GM23248 (cell line): ENCODE measurements at regions not wholly inside any gene's neighbourhood (a gene's known extent, or its start where the extent isn't known, plus 50 kb on each side); places are given as distances from the start of the nearest gene placed in this dataset.

Source experiments
- DNase-seq: peaks from one replicate; pipeline ENCODE4 v3.0.0-alpha.2; 2015
- H2AFZ ChIP-seq: fragments of 200-600 bp; sonication (generic); 2 replicates; pipeline ENCODE4 v1.6.1; 2016; ENCODE audit warnings: antibody characterized with exemption
- H3F3A ChIP-seq: fragments of 200-600 bp; sonication (generic); 2 replicates; pipeline ENCODE4 v1.6.1; 2016; ENCODE audit warnings: mild to moderate bottlenecking, antibody characterized with exemption, mixed run types; ENCODE audit not compliant: insufficient read depth
- H3K27ac ChIP-seq: fragments of 200-600 bp; sonication (generic); 2 replicates; pipeline ENCODE4 v1.5.1; 2016; ENCODE audit warnings: mild to moderate bottlenecking
- H3K27me3 ChIP-seq: fragments of 200-600 bp; sonication (generic); replicated peaks from 2 replicates; pipeline ENCODE4 v1.6.1; 2016; ENCODE audit warnings: mild to moderate bottlenecking; ENCODE audit not compliant: insufficient read depth
- H3K36me3 ChIP-seq: fragments of 200-600 bp; sonication (generic); 2 replicates; pipeline ENCODE4 v1.6.1; 2016; ENCODE audit warnings: low read depth, mild to moderate bottlenecking
- H3K4me1 ChIP-seq: fragments of 200-600 bp; sonication (generic); 2 replicates; pipeline ENCODE4 v1.6.1; 2016; ENCODE audit warnings: mild to moderate bottlenecking; ENCODE audit not compliant: insufficient read depth
- H3K4me2 ChIP-seq: fragments of 200-600 bp; sonication (generic); one replicate; pipeline ENCODE4 v1.6.1; 2016; ENCODE audit warnings: mild to moderate bottlenecking; ENCODE audit not compliant: unreplicated experiment
- H3K4me3 ChIP-seq: fragments of 200-600 bp; sonication (generic); 2 replicates; pipeline ENCODE4 v1.5.1; 2016; ENCODE audit warnings: mild to moderate bottlenecking
- H3K79me2 ChIP-seq: fragments of 200-600 bp; sonication (generic); 2 replicates; pipeline ENCODE4 v1.6.1; 2016; ENCODE audit warnings: mild to moderate bottlenecking; ENCODE audit not compliant: insufficient read depth
- H3K9ac ChIP-seq: fragments of 200-600 bp; sonication (generic); 2 replicates; pipeline ENCODE4 v1.6.1; 2016; ENCODE audit warnings: mild to moderate bottlenecking
- H3K9me2 ChIP-seq: fragments of 200-600 bp; sonication (generic); 2 replicates; pipeline ENCODE4 v1.6.1; 2016; ENCODE audit warnings: mixed run types, mild to moderate bottlenecking, moderate library complexity; ENCODE audit not compliant: insufficient read depth
- H3K9me3 ChIP-seq: fragments of 200-600 bp; sonication (generic); one replicate; pipeline ENCODE4 v1.6.1; 2017; ENCODE audit warnings: low read depth
- H4K20me1 ChIP-seq: fragments of 200-600 bp; sonication (generic); 2 replicates; pipeline ENCODE4 v1.6.0; 2016; ENCODE audit not compliant: insufficient read depth
- EZH2 ChIP-seq: fragments of 200-600 bp; sonication (generic); IDR thresholded peaks from 2 replicates; pipeline ENCODE4 v1.6.1; 2018; ENCODE audit warnings: antibody characterized with exemption, mild to moderate bottlenecking; ENCODE audit not compliant: insufficient read depth, poor library complexity, severe bottlenecking
- EZH2phosphoT487 ChIP-seq: fragments of 200-600 bp; sonication (generic); IDR thresholded peaks from 2 replicates; pipeline ENCODE4 v1.6.1; 2018; ENCODE audit warnings: antibody characterized with exemption, moderate library complexity, mild to moderate bottlenecking, low read depth; ENCODE audit not compliant: insufficient read depth
- WGBS, 2 experiments: methylation state at CpG; one replicate each; pipeline ENCODE4 v1.1.6; 2015 to 2017; ENCODE audit warnings: low lambda C conversion rate in 2 of 2, low coverage in 1 of 2; ENCODE audit errors: missing lambda C conversion rate in 2 of 2; 5-methylcytosine and 5-hydroxymethylcytosine counted together
- in situ Hi-C: fragments of 300-500 bp; cut with MboI; formaldehyde crosslinking; loops from 2 replicates; pipeline ENCODE4 v1.15.0; 2020

DNA sequence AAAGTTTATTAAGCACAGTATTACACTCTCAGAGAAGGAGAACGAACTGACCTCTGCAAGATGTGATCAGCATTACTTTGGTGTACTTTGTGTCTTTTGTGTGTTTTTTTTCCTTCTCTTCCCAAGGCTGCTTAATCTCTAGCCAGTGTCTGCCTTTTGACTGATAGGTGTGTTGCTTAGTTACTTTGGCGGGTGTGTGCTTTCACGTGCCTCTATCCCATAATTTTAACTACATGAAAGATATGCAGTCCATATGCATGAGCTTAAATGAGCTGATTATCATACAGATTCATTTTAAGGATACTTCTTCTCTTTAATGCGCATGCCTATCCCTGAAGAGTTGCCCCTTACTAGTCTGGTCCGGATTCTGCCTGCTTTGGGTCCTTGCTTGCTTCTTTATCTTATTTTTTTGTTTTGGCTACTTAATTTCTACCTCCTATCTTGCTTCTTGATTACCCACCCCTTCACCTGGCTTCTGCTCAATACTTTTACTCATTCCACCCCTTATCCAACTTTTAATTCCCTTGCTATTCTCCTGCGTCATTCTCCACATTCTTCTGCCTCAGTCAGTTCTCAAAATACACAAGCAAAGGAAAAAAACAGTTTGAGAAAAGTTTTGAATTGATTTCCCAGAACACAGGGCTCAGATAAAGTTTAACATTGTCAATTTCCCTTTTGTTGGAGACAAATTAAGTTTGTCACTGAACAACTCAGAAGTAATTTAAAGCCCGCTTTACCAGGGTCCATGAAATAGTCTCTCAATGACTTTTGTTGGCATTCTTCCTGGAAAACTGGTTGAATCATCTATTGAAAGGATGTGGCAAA is 182.0 kb downstream of the TENT5D start:
- 14 to 18% methylated on average over 6 to 7 of the region's 7 CpGs for WGBS, 2 experiments

More for the DNA sequence above, 182.0 kb downstream of the TENT5D start:
- Histone ChIP-seq H3K4me2 (no peak overlapping the region), H2AFZ (no peak overlapping the region), H3K27me3 (no peaks in the 10 kb centered on the region), H3K9me2 (no peaks in the 10 kb centered on the region), H3F3A (no peaks in the 10 kb centered on the region), H3K4me1 (no peaks in the 10 kb centered on the region), H3K4me3 (no peak overlapping the region), H3K36me3 (no peaks in the 10 kb centered on the region), H3K9ac (no peak overlapping the region), H3K27ac (no peak overlapping the region), H4K20me1 (no peaks in the 10 kb centered on the region), H3K9me3 (no peaks in the 10 kb centered on the region), H3K79me2 (no peaks in the 10 kb centered on the region)
- in situ Hi-C loops: no loop called here
- TF ChIP-seq EZH2phosphoT487 (no peak), EZH2 (no peak)
- peak; percentile 30 for DNase-seq
